H1 (cell line): ENCODE measurements at regions not wholly inside any gene's neighbourhood (a gene's known extent, or its start where the extent isn't known, plus 50 kb on each side); places are given as distances from the start of the nearest gene placed in this dataset.
"Not testable (repeated sequence)": the region's sequence is repeated elsewhere in the genome, so short reads cannot be mapped to it uniquely, and the experiment has no call there.

Experiments
- CTCF ChIA-PET: fragments of 300-600 bp; sonication (Branson Sonifier 250); formaldehyde crosslinking; loops from one replicate; lab custom pipeline; 2021; ENCODE audit not compliant: partially characterized antibody; lab: Charles Lee
- POLR2A ChIA-PET: fragments of 300-600 bp; sonication (Branson Sonifier 250); formaldehyde crosslinking; loops from one replicate; lab custom pipeline; 2021; ENCODE audit warnings: inconsistent platforms; ENCODE audit not compliant: partially characterized antibody; lab: Charles Lee
- DNase-seq, 2 experiments: peaks; one replicate each; pipeline versions ENCODE4 v3.0.0 to v3.0.0-alpha.2; 2010 to 2022; ENCODE audit warnings: low spot score in 2 of 2, low read depth in 1 of 2, mixed read lengths in 1 of 2
- FAIRE-seq: peaks from 2 replicates; lab custom pipeline; 2011; peaks lifted over from hg19 to GRCh38; lab: Jason Lieb, UNC
- H2AFZ ChIP-seq: 2 replicates; pipeline ENCODE4 v1.8.1; 2012; ENCODE audit warnings: low read length, inconsistent platforms
- H2AK5ac ChIP-seq: 2 replicates; pipeline ENCODE4 v1.6.1; 2013; ENCODE audit warnings: low read depth, low read length
- H2BK120ac ChIP-seq: replicated peaks from 2 replicates; pipeline ENCODE3; 2013; ENCODE audit warnings: low read depth, low read length, inconsistent platforms
- H2BK12ac ChIP-seq: 2 replicates; pipeline ENCODE4 v1.6.1; 2013; ENCODE audit warnings: low read depth, low read length
- H2BK15ac ChIP-seq: 2 replicates; pipeline ENCODE4 v1.6.1; 2013; ENCODE audit warnings: low read length
- H2BK20ac ChIP-seq: 2 replicates; pipeline ENCODE4 v1.6.1; 2013; ENCODE audit warnings: low read length
- H2BK5ac ChIP-seq: 2 replicates; pipeline ENCODE4 v1.6.1; 2013; ENCODE audit warnings: low read depth, low read length
- H3K14ac ChIP-seq: 2 replicates; pipeline ENCODE4 v1.6.1; 2013; ENCODE audit warnings: inconsistent platforms; ENCODE audit not compliant: insufficient read length
- H3K18ac ChIP-seq: 2 replicates; pipeline ENCODE4 v1.6.1; 2013; ENCODE audit warnings: low read length; ENCODE audit errors: extremely low read depth
- H3K23ac ChIP-seq: 2 replicates; pipeline ENCODE4 v1.6.1; 2013; ENCODE audit warnings: inconsistent platforms; ENCODE audit not compliant: insufficient read length
- H3K23me2 ChIP-seq: 2 replicates; pipeline ENCODE4 v1.6.1; 2013; ENCODE audit warnings: low read depth, low read length
- H3K27ac ChIP-seq: 2 replicates; pipeline ENCODE4 v1.6.1; 2011; ENCODE audit warnings: low read depth, low read length, inconsistent platforms
- H3K27me3 ChIP-seq, 4 experiments: replicated peaks in 1 of 4; 1 replicate in 1 of 4; 2 replicates in 3 of 4; pipeline versions ENCODE4 v1.6.1 to v1.8.1; 2011 to 2013; ENCODE audit warnings: low read length in 3 of 4, mild to moderate bottlenecking in 3 of 4, inconsistent platforms in 2 of 4, mixed read lengths in 2 of 4, moderate library complexity in 1 of 4; ENCODE audit not compliant: control insufficient read depth in 3 of 4, insufficient read depth in 3 of 4; ENCODE audit errors: extremely low read depth in 1 of 4
- H3K36me3 ChIP-seq, 4 experiments: 2 replicates each; pipeline versions ENCODE4 v1.6.1 to v1.8.1; 2011 to 2013; ENCODE audit warnings: mild to moderate bottlenecking in 4 of 4, low read length in 3 of 4, moderate library complexity in 2 of 4, control low read depth in 1 of 4, inconsistent platforms in 1 of 4; ENCODE audit not compliant: insufficient read depth in 4 of 4, control insufficient read depth in 2 of 4
- H3K4ac ChIP-seq: replicated peaks from 2 replicates; pipeline ENCODE3; 2013; ENCODE audit warnings: low read length, low read depth, mixed read lengths, inconsistent platforms; ENCODE audit not compliant: insufficient read length
- H3K4me1 ChIP-seq, 4 experiments: replicated peaks in 1 of 4; 1 replicate in 1 of 4; 2 replicates in 3 of 4; pipeline versions ENCODE4 v1.6.1 to v1.8.1; 2011 to 2013; ENCODE audit warnings: low read length in 3 of 4, inconsistent platforms in 2 of 4, mixed read lengths in 1 of 4; ENCODE audit not compliant: insufficient read depth in 4 of 4, control insufficient read depth in 3 of 4
- H3K4me2 ChIP-seq, 2 experiments: 2 replicates each; pipeline versions ENCODE4 v1.6.1 to v1.8.1; 2011 to 2013; ENCODE audit warnings: low read depth in 2 of 2, low read length in 2 of 2, control low read depth in 1 of 2, inconsistent platforms in 1 of 2, mild to moderate bottlenecking in 1 of 2; ENCODE audit not compliant: insufficient read depth in 1 of 2
- H3K4me3 ChIP-seq, 4 experiments: fragments of 200-600, 300-600 bp in 1 of 4; sonication (generic), shearing (Covaris generic), sonication (Bioruptor Twin) in 1 of 4; 2 replicates each; pipeline versions ENCODE4 v1.5.1 to v1.8.1; 2011 to 2016; ENCODE audit warnings: low read length in 4 of 4, low read depth in 3 of 4, control low read depth in 2 of 4, inconsistent platforms in 2 of 4, mild to moderate bottlenecking in 2 of 4, mixed read lengths in 1 of 4, moderate library complexity in 1 of 4; ENCODE audit not compliant: insufficient read depth in 2 of 4; ENCODE audit errors: extremely low read depth in 1 of 4
- H3K56ac ChIP-seq: replicated peaks from 2 replicates; pipeline ENCODE3; 2013; ENCODE audit warnings: low read depth, mild to moderate bottlenecking, mixed read lengths, low read length, inconsistent platforms; ENCODE audit not compliant: insufficient read length
- H3K79me1 ChIP-seq: 2 replicates; pipeline ENCODE4 v1.6.1; 2013; ENCODE audit warnings: low read depth, low read length, control low read depth
- H3K79me2 ChIP-seq, 2 experiments: 2 replicates each; pipeline versions ENCODE4 v1.6.1 to v1.8.1; 2012 to 2013; ENCODE audit warnings: low read length in 2 of 2, mild to moderate bottlenecking in 2 of 2, inconsistent platforms in 1 of 2; ENCODE audit not compliant: insufficient read depth in 2 of 2, control insufficient read depth in 1 of 2
- H3K9ac ChIP-seq, 4 experiments: replicated peaks in 1 of 4; 1 replicate in 1 of 4; 2 replicates in 3 of 4; pipeline versions ENCODE4 v1.6.1 to v1.8.1; 2011 to 2013; ENCODE audit warnings: low read depth in 3 of 4, low read length in 3 of 4, control low read depth in 2 of 4, mild to moderate bottlenecking in 2 of 4, moderate library complexity in 2 of 4, inconsistent platforms in 1 of 4; ENCODE audit errors: extremely low read depth in 1 of 4
- H3K9me3 ChIP-seq, 2 experiments: 2 replicates each; pipeline versions ENCODE4 v1.6.1 to v1.8.1; 2012 to 2013; ENCODE audit warnings: mild to moderate bottlenecking in 2 of 2, moderate library complexity in 2 of 2, control low read depth in 1 of 2, inconsistent platforms in 1 of 2, low read depth in 1 of 2, low read length in 1 of 2, mixed read lengths in 1 of 2; ENCODE audit not compliant: insufficient read depth in 2 of 2
- H4K20me1 ChIP-seq, 2 experiments: replicated peaks in 1 of 2; 2 replicates each; pipeline versions ENCODE3 to v1.8.1; 2011 to 2013; ENCODE audit warnings: inconsistent platforms in 2 of 2, low read length in 2 of 2, mild to moderate bottlenecking in 1 of 2; ENCODE audit not compliant: insufficient read depth in 2 of 2, control insufficient read depth in 1 of 2
- H4K5ac ChIP-seq: 2 replicates; pipeline ENCODE4 v1.6.1; 2013; ENCODE audit warnings: low read length, low read depth, mixed read lengths, inconsistent platforms; ENCODE audit not compliant: insufficient read length
- H4K8ac ChIP-seq: 2 replicates; pipeline ENCODE4 v1.8.0; 2013; ENCODE audit warnings: mild to moderate bottlenecking, moderate library complexity, low read length, inconsistent platforms; ENCODE audit not compliant: insufficient read depth; ENCODE audit errors: extremely low read depth
- H4K91ac ChIP-seq: replicated peaks from 2 replicates; pipeline ENCODE3; 2013; ENCODE audit warnings: low read length, mixed read lengths, inconsistent platforms; ENCODE audit not compliant: insufficient read length
- WGBS, 2 experiments: shearing (Covaris generic) in 1 of 2; methylation state at CpG; one replicate each; pipeline versions ENCODE4 v1.1.6 to v1.1.7; 2013 to 2015; ENCODE audit warnings: low lambda C conversion rate in 2 of 2, mixed read lengths in 2 of 2, inconsistent platforms in 1 of 2, low coverage in 1 of 2, missing lambda C conversion rate in 1 of 2; ENCODE audit not compliant: insufficient replicate concordance in 2 of 2, insufficient coverage in 1 of 2, insufficient read length in 1 of 2; ENCODE audit errors: extremely low coverage in 1 of 2, missing lambda C conversion rate in 1 of 2; 5-methylcytosine and 5-hydroxymethylcytosine counted together

DNA sequence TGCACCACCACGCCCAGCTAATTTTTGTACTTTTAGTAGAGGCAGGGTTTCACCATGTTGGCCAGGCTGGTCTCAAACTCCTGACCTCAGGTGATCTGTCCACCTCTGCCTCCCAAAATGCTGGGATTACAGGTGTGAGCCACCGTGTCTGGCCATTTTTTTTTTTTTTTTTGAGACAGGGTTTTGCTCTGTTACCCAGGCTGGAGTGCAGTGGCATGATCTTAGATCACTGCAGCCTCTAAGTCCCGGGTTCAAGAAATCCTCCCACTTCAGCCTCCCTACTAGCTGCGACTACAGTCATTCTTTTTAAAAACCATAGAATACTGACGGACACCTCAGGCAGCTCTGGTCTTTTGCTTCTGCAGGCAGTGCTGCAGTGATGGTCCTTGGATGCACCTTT lies 54.9 kb upstream of the PTPN1 start:
- H3K56ac ChIP-seq, DNase-seq, H4K8ac ChIP-seq, H3K23me2 ChIP-seq, H3K79me1 ChIP-seq, H4K5ac ChIP-seq, H3K79me2 ChIP-seq, H3K14ac ChIP-seq, H2BK15ac ChIP-seq, H2AFZ ChIP-seq, H2BK20ac ChIP-seq, H3K27me3 ChIP-seq, H3K9me3 ChIP-seq, FAIRE-seq, H3K23ac ChIP-seq, H4K20me1 ChIP-seq, H2BK12ac ChIP-seq, H2AK5ac ChIP-seq, H3K9ac ChIP-seq, H3K27ac ChIP-seq, H3K36me3 ChIP-seq, H3K4me2 ChIP-seq, H3K4me3 ChIP-seq, H2BK120ac ChIP-seq, H4K91ac ChIP-seq, H2BK5ac ChIP-seq, H3K18ac ChIP-seq, H3K4ac ChIP-seq: not testable (repeated sequence)
- CTCF ChIA-PET: interaction anchor here (0.7 to 4.4 kb wide), 12 partner anchors 10 to 340 kb away, joined by 3 to 18 read pairs (median 3); partner anchors contain the start of gene CEBPB
- peaks cover 3 to 11% (median 4%) of the 10 kb centered on the region in 4 experiments for H3K4me1 ChIP-seq
- 88% methylated on average over 5 of the region's 5 CpGs; no CpG with 5 or more reads in 1 of the 2 experiments for WGBS, 2 experiments
- POLR2A ChIA-PET: interaction anchor here (1.1 to 1.6 kb wide), 2 partner anchors 264 to 266 kb away, joined by 3 read pairs; no protein-coding TSS in a partner anchor
